Breast epithelium (tissue), 3 donors: ENCODE measurements at regions not wholly inside any gene's neighbourhood (a gene's known extent, or its start where the extent isn't known, plus 50 kb on each side); places are given as distances from the start of the nearest gene placed in this dataset.

Experiments
- CTCF ChIP-seq, 3 donors: fragments of 450-650 bp; IDR thresholded peaks; one replicate each; pipeline ENCODE4 v1.5.1; 2016 to 2017; ENCODE audit warnings: antibody characterized with exemption in 3 of 3, mild to moderate bottlenecking in 3 of 3, moderate library complexity in 3 of 3
- POLR2A ChIP-seq: fragments of 450-650 bp; IDR thresholded peaks from one replicate; pipeline ENCODE4 v1.6.1; 2016; ENCODE audit warnings: antibody characterized with exemption, mild to moderate bottlenecking, moderate library complexity

GRCh38 chr11:80827781-80828180 is 1387.0 kb upstream of the TENM4 start:
- no peak for TF ChIP-seq CTCF (IDR thresholded peaks at IDR 0.05)
- TF ChIP-seq POLR2A = no peak
